NOMO-1 (cell line): ENCODE measurements at regions not wholly inside any gene's neighbourhood (a gene's known extent, or its start where the extent isn't known, plus 50 kb on each side); places are given as distances from the start of the nearest gene placed in this dataset.

Experiments used
- DNase-seq, 2 experiments: peaks; one replicate each; lab custom pipeline; 2025; ENCODE audit not compliant: unreplicated experiment in 2 of 2; lab: John Stamatoyannopoulos, UW

- DNase-seq: no peak
Observed at GRCh38 chr2:187139469-187139868, 290.5 kb upstream of the ZSWIM2 start.

DNA sequence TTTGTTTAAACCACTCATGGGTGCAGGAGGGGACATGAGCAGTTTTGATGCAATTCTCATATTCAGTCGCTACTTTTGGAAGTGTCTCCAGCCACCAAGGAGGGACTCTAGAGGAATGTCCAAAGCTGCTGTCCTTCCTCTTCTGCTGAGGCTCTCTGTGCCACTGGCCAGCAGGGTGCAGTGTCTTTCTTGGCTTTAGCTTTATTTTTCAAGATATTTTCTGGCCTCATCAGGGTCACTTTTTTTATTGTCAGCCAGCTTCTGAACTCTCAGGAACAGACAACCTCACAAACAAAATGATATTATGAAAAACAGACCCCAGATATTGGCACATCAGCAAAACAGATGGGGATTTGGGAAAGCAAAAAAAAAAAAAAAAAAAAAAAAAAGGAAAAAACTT, 289.3 kb upstream of the ZSWIM2 start:
- no peak for DNase-seq

- no peak for DNase-seq
Observed at GRCh38 chr2:187136646-187137045, 287.7 kb upstream of the ZSWIM2 start.

- no peak for DNase-seq
Observed at GRCh38 chr2:187134306-187134705, 285.3 kb upstream of the ZSWIM2 start.

- no peak for DNase-seq
Observed at GRCh38 chr2:187129868-187130267, 280.9 kb upstream of the ZSWIM2 start.

DNA sequence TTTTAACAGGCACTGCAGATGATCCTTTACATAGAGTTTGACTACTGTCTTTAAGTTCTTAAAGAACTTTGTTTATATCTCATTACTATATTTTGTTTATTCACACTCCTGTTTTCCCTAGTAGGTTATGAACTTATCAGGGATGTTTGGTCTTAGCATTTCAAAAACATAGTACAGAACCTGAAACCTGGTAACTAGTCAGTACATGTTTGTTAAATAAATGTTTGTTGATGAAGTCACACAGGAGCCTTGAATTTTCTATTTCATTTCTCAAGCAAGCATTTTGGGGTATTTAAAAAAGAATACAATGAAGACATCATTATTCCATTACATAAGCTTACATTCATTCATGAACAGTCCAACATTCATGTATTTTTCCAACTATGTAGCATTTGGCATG, 280.3 kb upstream of the ZSWIM2 start:
- no peak for DNase-seq

DNA sequence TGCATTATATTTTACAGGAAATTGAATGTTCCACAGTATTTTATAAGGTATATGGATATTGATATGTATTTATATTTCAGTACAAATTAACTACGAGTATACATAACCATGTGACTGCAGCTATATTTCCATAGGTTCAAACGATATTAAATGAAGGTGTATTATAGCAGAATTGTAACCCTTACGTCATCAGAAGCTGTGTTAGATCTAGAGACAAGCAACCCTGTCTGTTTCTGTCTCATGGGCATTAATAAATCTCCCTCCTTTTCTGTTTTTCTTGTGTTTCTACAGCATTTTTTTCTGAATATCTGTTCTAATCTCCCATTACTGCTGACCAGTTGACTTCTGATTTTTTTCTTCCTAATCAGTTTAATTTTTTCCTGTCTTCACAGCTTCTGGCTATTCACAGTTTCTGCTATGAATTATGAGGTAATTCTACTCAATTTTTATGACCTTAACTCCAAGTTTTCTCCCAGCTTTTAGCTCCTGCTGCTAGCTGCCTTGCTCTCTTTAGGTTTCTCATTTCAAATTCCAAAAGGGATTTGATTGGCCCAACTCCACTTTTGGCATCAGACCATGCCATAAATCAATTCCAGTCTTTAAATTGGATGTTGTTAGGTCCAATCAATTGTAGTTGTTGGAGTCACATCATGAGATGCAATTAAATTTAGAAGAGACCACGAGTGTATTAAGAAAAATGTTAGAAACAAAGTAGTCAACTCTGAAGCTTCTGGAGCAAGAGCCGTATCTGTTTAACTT, 277.5 kb upstream of the ZSWIM2 start:
- no peak for DNase-seq

DNA sequence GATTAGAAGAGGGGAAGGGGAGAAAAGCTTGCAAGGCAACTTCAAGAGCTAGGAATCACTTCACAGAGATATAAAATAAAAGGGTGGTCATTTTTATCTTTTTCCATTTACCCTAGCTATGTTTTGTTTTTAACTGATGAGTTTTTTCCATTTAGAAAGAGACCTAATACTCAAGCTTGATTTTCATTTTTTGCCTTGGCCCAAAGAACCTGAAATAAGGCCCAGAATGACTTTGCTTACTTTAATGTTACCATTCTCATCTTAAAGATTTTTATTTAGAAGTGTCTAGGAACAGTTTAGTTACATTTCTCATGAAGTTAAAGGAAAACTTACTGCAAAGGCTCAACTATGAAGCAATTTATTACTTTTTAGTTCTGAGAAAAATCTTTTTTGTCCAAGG, 276.3 kb upstream of the ZSWIM2 start:
- DNase-seq: no peak

- no peak for DNase-seq
Observed at GRCh38 chr2:187124529-187124928, 275.6 kb upstream of the ZSWIM2 start.

- no peak for DNase-seq
Observed at GRCh38 chr2:187118331-187119099, 269.5 kb upstream of the ZSWIM2 start.

GRCh38 chr2:187117483-187117882, 268.5 kb upstream of the ZSWIM2 start:
- no peak for DNase-seq

GRCh38 chr2:187115627-187116026, 266.7 kb upstream of the ZSWIM2 start:
- no peak for DNase-seq

- no peak for DNase-seq
Observed at GRCh38 chr2:187107001-187107400, 258.0 kb upstream of the ZSWIM2 start.

- no peak for DNase-seq
Observed at GRCh38 chr2:187105218-187105617, 256.2 kb upstream of the ZSWIM2 start.

- no peak for DNase-seq
Observed at GRCh38 chr2:187102381-187102780, 253.4 kb upstream of the ZSWIM2 start.

DNA sequence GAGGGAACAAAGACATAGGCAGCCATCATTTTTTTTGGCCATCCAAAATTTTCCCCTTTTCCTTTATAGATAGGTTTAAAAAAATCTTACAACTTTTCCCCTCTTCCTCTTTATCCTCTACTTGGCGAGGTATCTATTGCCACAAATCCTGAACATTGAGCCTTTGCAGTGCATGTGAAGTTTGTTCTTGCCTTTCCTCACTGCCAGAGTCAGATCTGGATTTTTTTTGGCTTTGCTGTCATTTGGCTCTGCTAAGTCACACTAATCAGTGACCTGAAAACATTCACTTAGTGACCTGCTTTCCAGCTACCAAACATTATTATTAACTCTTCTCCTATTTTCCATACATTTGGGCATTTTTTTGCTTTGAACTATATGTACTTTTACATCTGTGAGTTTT, 249.2 kb upstream of the ZSWIM2 start:
- DNase-seq: no peak

DNA sequence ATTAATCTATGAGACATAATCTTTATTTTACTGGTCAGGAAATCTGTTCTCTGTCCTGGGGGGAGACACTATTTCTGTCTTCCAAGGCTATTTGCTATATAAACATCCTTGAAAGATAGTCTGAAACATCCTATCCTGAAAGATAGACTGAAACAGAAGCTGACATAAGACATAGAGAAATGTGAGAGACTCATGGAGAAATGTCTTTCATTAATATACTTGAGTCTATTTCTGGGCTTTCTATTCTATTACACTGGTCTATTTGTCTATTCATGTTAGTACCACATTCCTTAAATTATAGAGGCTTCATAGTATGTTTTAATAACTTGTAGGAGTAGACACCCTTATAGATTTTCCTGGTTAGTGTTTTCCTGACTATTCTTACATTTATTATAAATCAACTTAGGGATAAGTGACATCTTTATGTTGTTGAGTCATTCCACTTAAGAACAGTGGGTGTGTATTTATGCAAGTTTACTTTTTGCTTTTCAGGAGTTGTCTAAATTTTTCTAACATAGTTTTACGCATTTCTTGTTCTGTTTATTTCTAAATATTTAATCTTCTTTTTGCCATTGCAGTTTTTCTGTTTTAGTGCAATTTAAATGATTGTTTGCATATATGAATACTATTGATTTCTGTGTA, 244.9 kb upstream of the ZSWIM2 start:
- no peak for DNase-seq

- DNase-seq: no peak
Observed at GRCh38 chr2:187091664-187092063, 242.7 kb upstream of the ZSWIM2 start.

- DNase-seq: no peak
Observed at GRCh38 chr2:187084524-187084923, 235.6 kb upstream of the ZSWIM2 start.

- no peak for DNase-seq
Observed at GRCh38 chr2:187081461-187081860, 232.5 kb upstream of the ZSWIM2 start.

GRCh38 chr2:187079901-187080300, 230.9 kb upstream of the ZSWIM2 start:
- DNase-seq: no peak

DNA sequence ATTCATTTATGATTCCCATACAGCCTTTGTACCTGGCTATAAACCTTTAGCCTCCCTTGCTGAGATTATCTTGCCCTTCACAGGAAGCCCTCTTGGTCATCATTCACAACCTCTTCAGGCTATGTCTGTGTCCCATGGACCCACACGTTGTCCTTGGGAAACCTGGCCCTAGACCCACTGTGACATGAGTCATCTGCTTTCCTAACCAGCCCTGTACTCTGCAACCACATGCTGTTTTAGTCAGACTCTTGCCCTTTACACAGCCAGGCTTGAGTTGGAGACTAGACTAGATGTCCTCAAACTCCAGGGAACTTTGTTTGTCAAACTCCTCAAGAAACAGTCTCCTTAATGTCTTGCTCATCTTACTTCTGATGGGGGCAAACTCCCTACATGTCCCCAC, 229.3 kb upstream of the ZSWIM2 start:
- DNase-seq: no peak
